ENCODE measurements at regions not wholly inside any gene's neighbourhood (a gene's known extent, or its start where the extent isn't known, plus 50 kb on each side); places are given as distances from the start of the nearest gene placed in this dataset.

- H3K4me3 Mint-ChIP-seq (ENCODE audit: unreplicated experiment): no peak overlapping the region
- H3K27ac Mint-ChIP-seq (ENCODE audit: unreplicated experiment): no peak overlapping the region
- peaks cover 12% of the 10 kb centered on the region for H3K36me3 Mint-ChIP-seq (ENCODE audit: low read depth)
- H3K4me1 Mint-ChIP-seq (ENCODE audit: low read depth): no peaks in the 10 kb centered on the region
- TF ChIP-seq CTCF (IDR thresholded peaks at IDR 0.05): no peak
- DNase-seq (ENCODE audit: low spot score): no peak
- H3K9me3 Mint-ChIP-seq (ENCODE audit: low read depth): peaks cover 55% of the 10 kb centered on the region
- H3K27me3 Mint-ChIP-seq (ENCODE audit: low read depth): no peaks in the 10 kb centered on the region
Measured at GRCh38 chr1:55388960-55389359, 173.8 kb upstream of the USP24 start.

GRCh38 chr1:55387145-55387544 is 172.0 kb upstream of the USP24 start:
- Mint-ChIP-seq H3K4me1 (ENCODE audit: low read depth) (peaks cover 3% of the 10 kb centered on the region), H3K27me3 (ENCODE audit: low read depth) (no peaks in the 10 kb centered on the region), H3K27ac (ENCODE audit: unreplicated experiment) (no peak overlapping the region), H3K4me3 (ENCODE audit: unreplicated experiment) (no peak overlapping the region), H3K36me3 (ENCODE audit: low read depth) (peaks cover 11% of the 10 kb centered on the region), H3K9me3 (ENCODE audit: low read depth) (peaks cover 38% of the 10 kb centered on the region)
- no peak for TF ChIP-seq CTCF (IDR thresholded peaks at IDR 0.05)
- no peak for DNase-seq (ENCODE audit: low spot score)

GRCh38 chr1:55386456-55386855 is 171.3 kb upstream of the USP24 start:
- no peak for TF ChIP-seq CTCF (IDR thresholded peaks at IDR 0.05)
- H3K4me3 Mint-ChIP-seq (ENCODE audit: unreplicated experiment): no peak overlapping the region
- peaks cover 3% of the 10 kb centered on the region for H3K4me1 Mint-ChIP-seq (ENCODE audit: low read depth)
- H3K9me3 Mint-ChIP-seq (ENCODE audit: low read depth): peaks cover 32% of the 10 kb centered on the region
- no peaks in the 10 kb centered on the region for H3K27me3 Mint-ChIP-seq (ENCODE audit: low read depth)
- H3K36me3 Mint-ChIP-seq (ENCODE audit: low read depth): peaks cover 11% of the 10 kb centered on the region
- DNase-seq (ENCODE audit: low spot score): no peak
- H3K27ac Mint-ChIP-seq (ENCODE audit: unreplicated experiment): no peak overlapping the region

- no peak for TF ChIP-seq CTCF (IDR thresholded peaks at IDR 0.05)
- Mint-ChIP-seq H3K36me3 (ENCODE audit: low read depth) (peaks cover 10% of the 10 kb centered on the region), H3K27me3 (ENCODE audit: low read depth) (no peaks in the 10 kb centered on the region), H3K27ac (ENCODE audit: unreplicated experiment) (no peak overlapping the region), H3K4me1 (ENCODE audit: low read depth) (peaks cover 3% of the 10 kb centered on the region), H3K9me3 (ENCODE audit: low read depth) (peaks cover 22% of the 10 kb centered on the region), H3K4me3 (ENCODE audit: unreplicated experiment) (no peak overlapping the region)
- no peak for DNase-seq (ENCODE audit: low spot score)
Measured at GRCh38 chr1:55385402-55386018, 170.3 kb upstream of the USP24 start.

- peaks cover 4% of the 10 kb centered on the region for H3K36me3 Mint-ChIP-seq (ENCODE audit: low read depth)
- no peaks in the 10 kb centered on the region for H3K27me3 Mint-ChIP-seq (ENCODE audit: low read depth)
- H3K4me3 Mint-ChIP-seq (ENCODE audit: unreplicated experiment): no peak overlapping the region
- no peak for DNase-seq (ENCODE audit: low spot score)
- peaks cover 14% of the 10 kb centered on the region for H3K9me3 Mint-ChIP-seq (ENCODE audit: low read depth)
- H3K27ac Mint-ChIP-seq (ENCODE audit: unreplicated experiment): no peak overlapping the region
- TF ChIP-seq CTCF (IDR thresholded peaks at IDR 0.05): no peak
- H3K4me1 Mint-ChIP-seq (ENCODE audit: low read depth): peaks cover 3% of the 10 kb centered on the region
Measured at GRCh38 chr1:55384637-55385036, 169.5 kb upstream of the USP24 start.

Data from chondrocyte (in vitro differentiated cells).